ENCODE measurements at regions not wholly inside any gene's neighbourhood (a gene's known extent, or its start where the extent isn't known, plus 50 kb on each side); places are given as distances from the start of the nearest gene placed in this dataset.

DNA sequence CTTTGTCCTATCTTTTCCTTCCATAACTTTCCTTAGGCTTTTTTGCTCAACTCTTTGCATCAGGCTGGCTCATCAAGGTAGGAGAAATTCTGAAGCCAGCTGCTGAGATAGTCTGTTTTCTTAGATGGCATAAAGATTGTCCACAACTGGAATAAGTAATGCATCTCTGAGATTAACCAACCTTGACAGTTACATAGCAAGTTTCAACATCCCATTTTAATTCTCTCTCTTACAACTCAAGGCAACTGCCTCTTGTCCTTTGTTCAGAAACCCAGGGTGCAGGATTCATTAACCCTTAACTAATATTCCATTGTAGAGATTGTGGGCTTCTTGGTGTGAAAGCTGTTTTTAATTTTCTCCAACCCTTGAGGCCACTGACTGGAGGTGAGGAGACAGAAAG, 239.2 kb downstream of the LACC1 start:
- DNase-seq (ENCODE audit: low read depth): no peak

DNA sequence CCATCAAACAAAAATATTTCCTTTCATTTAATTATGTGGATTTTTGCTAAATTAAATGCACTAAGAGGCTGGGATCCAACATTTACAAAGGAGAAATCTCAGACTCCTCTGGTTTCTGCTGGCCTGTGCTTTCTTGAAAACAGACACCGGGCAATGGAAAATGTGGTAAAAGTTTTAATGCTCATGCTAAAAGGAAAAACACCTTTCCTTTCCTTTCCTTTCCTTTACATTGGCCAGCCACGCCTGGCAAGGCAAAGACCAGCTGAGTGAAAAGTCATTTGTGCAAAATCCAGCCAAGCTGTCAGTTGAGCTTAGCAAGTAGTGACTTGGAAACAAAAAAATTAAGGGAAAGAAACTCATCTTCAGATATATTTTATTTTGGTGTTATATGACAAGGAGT, 240.3 kb downstream of the LACC1 start:
- no peak for DNase-seq (ENCODE audit: low read depth)

DNA sequence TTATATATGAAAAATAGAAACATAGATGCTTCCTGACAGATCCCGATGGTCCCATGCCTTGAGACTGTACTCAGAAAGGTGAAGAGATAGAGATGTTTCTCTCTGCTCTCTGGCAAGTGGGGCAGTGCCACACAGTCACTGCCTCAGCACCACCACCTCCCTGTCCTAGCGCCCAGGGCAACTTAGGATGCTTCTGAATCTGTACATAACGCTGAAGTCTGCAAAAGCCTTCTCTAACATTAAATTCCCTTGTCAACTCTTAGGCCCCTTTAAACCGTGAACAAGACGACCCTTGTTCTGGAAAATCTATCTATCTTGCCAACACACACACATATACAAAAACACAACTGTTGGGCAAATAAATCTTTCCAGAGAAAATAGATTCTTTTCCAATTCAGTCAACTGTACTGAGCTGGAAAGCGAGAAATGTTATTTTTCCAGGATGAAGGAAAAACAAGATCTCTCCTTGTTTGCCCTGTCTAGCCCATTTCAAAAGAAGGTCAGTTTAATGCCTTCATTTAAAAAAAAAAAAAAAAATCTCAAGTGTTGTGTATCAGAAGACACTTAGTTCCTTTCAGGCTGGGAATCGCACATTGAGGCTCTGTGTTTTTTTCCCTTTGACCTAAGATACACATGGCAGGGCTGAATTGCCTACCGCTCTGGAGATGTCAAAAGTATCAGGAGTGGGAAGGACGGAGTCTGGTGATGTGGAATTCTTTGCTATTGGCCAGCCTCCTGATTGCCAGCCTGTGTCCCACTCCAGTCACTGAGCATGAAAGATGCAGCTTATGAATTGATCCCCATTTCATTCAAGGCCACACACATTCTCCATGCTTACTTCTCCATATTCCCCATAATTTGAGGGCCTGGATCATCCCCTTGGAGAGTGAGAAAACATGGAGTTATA, 241.4 kb downstream of the LACC1 start:
- DNase-seq (ENCODE audit: low read depth): no peak

DNA sequence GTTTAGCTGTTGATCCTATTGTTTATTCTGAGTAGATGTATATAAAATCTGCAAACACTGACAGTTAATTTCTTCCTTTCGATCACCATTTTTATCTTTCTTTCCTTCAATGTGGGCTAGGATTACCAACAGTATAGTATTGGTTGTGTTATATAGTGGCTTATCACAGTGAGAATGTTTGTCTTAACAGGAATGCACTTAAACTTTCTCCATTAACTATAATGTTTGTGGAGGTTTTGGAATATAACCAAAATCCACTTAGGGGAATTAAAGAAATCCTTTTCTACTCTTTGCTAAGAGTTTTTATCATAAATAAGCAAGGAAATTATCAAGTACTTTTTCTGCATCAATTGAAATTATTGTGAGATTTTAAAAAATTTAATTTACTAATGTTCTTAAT, 244.6 kb downstream of the LACC1 start:
- no peak for DNase-seq (ENCODE audit: low read depth)

DNA sequence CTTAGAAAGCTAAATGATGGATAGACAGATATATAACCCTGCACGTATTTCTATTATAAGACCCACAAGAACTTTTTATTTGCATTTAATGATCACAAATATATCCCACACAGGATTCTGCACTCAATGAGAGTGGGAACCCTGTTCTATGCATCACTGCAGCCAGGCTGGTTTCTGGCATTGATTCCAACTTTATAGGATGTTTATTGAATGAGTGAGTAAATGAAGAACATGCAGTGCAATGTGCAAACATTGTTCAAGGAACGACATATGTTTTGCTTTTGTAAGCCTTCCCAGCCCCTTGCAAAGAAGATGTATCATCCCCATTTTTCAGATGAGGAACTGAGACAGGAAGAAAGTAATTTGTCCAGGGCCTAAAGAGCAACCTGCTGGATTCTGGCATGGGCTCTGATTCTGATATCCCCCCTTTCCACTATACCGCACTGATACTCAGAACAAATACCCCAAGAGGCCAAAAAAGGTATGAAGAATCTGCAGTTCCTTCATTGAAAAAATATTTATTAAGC, 246.3 kb downstream of the LACC1 start:
- no peak for DNase-seq (ENCODE audit: low read depth)

DNA sequence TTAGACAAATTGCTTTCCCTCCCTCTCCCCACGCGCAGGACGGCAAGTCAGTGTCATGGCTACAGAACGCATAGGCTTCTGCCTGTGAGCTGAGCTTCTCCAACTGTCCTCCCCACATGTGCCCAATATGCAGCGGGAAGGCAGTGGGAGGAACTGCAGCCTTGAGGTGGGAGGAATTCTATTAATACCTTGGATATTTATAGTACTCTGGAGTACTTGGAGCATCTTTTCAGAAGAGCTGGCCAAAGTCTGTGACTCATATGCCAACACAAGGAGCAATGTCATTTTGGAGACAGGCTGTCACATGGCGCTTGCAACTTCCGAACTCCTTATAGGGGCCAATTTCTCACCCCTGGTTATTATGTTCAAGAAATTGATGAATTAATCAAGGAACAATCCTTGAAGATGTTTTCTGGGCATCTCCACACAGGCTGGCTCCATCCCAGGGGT, 245.0 kb upstream of the SERP2 start:
- DNase-seq (ENCODE audit: low read depth): peak; percentile 90

DNA sequence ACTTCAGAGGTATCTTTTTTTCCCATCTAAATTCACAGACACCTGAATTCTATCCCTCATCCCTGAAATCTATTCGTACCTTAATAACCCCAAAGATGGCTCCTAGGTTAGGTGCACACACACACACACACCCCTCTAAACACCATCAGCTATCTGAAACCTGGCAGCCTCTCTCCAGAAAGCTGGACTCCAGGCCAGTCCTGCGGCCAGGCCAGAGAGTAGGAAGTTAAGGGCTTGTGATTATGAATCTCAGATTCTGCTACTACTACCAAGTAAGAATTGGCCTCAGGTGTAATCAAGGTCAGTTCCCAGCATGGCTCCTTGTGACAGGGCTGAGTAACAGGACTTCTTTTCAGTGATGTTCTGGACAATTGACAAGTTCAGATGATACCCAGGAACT, 244.2 kb upstream of the SERP2 start:
- DNase-seq (ENCODE audit: low read depth): no peak

DNA sequence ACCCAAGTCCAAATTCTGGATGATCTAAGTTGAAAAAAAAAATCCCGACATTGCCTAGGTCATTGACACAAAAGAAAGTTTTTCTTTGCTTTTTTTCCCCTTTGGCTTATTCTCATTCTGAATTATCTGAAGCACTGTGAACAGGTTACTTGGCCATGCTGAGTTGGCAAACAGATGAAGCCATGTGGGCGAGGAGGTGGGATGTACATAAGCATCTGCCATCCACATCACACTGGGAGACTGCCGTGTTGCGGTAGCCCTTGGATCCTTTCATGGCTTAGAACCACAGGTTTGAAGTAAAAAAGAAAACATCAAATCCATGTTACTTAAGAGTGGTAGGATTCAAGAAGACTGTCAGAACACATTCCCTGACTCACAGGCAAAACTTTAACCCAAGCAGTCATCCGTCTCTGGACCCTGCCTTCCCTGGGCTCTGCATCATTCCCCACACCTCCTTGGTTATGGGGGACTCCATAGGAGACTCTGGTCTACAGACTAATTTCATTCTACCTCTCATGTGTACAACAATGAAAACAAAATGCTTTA, 242.5 kb upstream of the SERP2 start:
- DNase-seq (ENCODE audit: low read depth): no peak

DNA sequence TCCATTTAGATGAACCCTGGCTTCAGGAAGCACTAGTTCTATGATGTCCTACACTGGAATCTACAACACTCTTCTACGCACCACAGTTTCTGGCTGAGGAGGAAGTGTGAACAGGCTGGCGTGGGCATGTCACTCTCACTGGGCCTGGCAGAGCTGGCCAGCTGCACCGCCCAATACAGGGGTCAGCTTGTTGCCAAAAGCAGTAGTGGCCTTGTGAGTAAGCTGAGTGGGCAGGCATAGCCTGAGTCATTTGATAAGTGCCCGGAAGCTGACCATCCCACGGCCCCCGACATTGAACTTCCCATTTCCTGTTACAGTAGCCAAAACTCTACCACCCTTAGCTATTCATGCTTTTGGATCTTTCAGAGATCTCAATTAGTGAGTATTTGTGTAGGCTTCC, 240.9 kb upstream of the SERP2 start:
- peak; percentile 89 for DNase-seq (ENCODE audit: low read depth)

DNA sequence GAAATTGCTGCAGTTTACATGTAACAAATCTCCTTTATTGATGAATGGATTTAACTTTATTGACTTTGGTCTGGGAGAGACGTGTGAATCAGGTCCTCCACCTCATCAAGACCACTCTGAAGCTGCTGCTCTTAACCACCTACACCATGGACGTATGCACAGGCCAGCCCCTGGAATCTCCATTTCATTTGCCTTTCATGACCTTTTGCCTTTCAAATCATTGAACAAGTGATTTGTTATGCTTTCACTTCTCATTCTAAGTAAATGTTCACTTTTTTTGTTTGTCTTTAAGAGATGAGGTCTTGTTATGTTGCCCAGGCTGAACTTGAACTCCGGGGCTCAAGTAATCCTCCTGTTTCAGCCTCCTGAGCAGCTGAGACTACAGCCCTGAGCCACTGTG, 240.0 kb upstream of the SERP2 start:
- no peak for DNase-seq (ENCODE audit: low read depth)

DNA sequence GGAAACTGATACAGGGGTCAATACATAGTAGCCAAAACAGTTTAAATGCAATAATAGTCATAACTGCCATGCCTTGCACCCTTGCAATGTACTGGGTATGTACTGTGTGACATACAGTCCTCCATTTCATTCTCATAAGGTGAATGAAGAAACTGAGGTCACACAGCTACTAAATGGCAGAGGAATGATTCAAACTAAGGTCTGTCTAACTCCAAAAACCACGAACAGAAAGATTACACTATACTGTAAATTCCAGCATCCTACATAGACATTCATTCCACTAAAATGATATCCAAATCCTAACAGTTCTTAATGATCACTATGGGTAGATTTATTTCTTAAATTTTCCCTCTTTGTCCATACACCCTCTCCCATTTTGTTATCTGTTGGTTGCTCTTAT, 238.1 kb upstream of the SERP2 start:
- no peak for DNase-seq (ENCODE audit: low read depth)

DNA sequence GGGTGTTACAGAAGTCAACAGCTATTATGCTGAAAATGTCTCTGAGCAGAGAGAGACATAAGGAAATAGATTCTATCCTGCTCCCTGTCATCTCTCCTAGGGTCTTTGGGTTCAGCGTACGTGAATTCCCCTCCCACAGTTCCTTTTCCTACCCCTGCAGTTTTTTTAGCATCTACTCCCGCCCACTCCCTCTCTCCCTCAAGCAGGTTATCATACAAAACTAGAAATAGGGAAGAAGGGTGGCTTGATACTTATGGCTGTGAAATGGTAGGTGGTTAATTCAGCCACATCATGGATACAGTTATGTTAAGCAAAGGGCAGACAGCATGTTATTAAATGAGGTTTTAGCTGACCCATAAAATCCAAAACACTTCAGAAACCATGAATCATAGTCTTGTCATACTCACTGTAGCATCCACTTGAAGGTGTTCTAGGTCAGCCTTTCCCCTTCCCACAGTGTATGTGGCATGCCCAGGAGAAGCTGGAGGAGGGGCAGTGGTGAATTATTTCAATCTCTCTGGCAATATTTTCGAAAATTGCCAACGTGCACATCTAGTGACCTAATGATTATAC, 236.8 kb upstream of the SERP2 start:
- no peak for DNase-seq (ENCODE audit: low read depth)

DNA sequence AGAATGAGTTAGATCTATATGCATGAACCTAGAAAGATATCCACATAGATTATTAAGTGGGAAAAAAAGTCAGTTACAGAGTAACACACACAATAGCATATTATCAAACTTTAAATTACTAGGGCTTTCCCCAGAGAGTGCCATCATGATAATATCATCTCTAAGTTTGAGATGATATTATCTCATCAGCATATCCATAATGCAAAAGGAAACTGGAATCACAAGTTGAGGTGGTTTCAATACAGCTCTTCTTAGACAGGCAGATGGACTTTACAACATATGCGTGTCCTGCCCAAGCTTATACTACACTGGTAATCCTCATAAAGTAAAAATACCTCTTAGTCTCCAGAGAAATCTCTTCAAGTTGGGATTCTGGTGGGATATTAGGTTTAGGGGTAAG, 236.2 kb upstream of the SERP2 start:
- no peak for DNase-seq (ENCODE audit: low read depth)

DNA sequence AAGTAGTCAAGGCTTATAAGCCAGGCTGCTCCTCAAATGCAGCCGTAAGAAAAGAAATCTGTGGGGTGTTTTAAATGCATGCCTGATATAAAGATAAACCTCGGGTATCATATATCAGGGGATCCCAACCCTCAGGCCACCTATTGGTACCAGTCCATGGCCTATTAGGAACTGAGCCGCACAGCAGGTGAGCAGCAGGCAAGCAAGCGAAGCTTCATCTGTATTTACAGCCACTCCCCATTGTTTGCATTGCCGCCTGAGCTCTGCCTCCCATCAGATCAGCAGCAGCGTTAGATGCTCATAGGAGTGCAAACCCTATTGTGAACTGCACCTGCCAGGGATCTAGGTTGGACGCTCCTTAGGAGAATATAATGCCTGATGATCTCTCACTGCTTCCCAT, 233.5 kb upstream of the SERP2 start:
- DNase-seq (ENCODE audit: low read depth): no peak

DNA sequence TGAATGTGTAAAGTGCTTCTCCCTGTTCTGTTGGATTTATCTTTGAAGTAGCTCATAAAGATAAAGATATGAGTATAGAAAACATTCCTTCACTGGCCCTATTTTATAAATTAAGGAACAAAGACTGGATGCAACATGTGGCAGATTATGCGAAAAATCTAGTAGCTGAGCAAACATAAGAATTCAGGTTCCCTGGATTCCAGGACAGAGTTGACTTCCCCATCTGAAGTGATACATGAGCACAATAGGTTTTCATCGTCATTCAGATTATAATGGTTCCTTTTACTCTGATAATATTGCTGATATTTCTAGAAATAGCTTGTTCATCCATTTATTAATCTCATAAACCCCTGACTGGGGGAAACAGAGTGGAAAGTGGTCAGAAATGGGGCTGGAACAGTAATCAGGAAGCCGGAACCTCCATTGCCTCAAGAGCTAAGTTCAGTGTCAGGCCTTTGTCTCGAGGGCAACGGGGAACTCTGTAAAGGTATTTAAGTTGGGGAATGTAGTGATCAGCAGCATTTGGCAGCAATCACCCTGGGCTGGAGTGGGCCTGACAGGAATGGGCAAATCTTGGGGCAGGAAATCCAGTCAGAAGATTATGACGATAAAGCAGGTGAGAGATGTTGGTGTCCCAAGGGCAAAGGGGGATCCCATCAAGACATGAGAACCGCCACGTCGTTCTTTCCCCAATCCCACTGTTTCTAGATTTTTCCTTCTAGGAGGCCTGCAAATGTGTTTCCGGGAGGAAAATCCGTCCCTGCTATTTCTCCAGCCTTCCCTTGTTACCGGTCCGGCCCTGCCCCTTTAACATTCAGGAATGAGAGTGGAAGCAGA, 232.5 kb upstream of the SERP2 start:
- DNase-seq (ENCODE audit: low read depth): no peak

DNA sequence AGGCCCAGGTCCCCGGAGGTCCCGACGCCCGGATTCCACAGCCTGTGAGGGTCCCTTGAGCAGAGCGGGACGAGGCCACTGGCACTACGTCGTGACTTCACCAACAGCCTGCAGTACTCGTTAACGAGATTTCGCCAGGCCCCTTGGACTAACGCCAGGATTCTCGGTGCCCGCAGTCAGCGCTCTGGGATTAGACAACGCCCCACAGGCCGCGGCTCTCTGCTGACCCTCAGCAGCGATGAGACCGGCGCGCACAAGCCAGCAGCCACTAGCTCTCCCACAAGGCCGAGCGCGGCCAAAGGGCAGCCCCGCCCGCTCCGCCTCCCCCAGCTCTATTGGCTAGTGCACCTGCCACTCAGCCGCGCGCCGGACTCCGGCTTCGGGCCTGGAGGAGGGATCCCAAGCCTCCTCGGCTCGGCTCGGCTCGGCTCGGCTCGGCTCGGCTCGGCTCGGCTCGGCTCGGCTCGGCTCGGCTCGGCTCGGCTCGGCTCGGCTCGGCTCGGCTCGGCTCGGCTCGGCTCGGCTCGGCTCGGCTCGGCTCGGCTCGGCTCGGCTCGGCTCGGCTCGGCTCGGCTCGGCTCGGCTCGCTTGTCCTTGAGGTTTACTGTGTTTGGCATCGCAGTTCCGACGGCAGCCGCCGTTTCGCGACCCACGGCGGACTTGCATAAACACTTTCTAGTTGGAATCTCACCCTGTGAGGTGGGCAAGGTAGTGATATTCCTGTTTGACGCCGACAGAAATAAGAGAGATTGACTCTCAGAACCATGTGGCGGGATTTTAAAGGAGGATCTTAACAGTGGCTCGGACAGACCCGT, 231.7 kb upstream of the SERP2 start:
- peak; percentile 98 for DNase-seq (ENCODE audit: low read depth)

DNA sequence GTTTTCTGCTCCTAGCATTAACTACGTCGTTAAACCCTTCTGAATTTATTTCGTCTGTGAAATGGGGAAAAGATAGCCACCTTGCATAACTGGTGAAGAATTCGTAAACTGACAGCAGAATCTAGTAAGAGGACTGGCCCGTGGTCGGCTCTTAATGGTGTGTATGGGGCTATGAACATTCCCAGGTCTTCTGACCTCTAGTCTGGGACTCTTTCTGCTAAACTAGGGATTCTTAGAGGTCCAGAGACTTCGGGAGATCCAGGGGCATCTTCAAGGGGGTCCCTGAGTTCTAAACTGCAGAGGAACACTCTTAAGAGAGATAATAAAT, 231.1 kb upstream of the SERP2 start:
- no peak for DNase-seq (ENCODE audit: low read depth)

DNA sequence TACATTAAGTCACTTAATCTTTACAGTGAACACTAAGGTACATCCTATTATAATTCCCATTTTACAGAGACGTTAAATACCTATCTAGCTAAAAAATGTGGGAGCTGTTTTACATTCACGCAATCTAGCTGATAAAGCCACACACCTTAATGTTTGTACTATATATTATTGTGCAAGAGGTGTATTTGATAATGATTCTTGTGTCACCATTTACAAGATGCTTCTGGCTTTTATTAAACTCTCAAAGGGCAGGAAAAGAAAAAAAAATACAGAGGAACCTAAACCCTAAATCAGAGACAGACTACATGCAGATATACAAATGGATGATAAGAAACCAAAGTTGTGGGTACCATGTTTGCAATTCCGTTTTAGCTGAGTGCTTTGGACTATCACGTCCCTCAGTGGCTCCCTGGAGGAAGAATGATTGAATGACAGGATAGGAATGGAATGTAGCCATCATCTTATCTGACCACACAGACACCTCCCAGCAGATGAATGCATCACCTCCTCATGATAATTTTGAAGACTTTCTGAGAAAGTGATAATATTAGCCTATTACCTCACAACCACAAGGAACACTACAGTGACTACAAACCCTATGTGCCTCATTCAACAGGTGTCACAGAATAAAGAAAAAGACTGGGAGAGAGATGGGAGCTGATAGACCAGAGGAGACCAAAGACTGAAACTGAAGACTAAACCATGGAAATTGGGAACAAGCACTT, 230.5 kb upstream of the SERP2 start:
- DNase-seq (ENCODE audit: low read depth): peak; percentile 88

DNA sequence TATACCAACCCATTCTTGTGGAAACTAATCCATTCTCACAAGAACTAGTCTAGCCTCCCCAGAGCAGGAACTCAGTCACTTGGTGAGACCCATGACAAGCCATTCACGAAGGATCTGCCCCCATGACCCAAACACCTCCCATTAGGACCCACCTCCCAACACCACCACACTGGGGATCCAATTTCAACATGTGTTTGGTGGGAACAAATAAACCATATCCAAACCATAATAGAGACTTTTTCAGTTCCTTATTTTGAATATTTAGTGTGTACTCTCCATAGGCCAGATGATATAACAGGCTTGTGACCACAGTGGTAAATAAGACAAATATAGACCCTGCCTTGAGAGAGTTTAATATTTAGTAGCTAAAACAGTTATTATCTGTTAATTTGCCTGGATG, 227.5 kb upstream of the SERP2 start:
- no peak for DNase-seq (ENCODE audit: low read depth)

DNA sequence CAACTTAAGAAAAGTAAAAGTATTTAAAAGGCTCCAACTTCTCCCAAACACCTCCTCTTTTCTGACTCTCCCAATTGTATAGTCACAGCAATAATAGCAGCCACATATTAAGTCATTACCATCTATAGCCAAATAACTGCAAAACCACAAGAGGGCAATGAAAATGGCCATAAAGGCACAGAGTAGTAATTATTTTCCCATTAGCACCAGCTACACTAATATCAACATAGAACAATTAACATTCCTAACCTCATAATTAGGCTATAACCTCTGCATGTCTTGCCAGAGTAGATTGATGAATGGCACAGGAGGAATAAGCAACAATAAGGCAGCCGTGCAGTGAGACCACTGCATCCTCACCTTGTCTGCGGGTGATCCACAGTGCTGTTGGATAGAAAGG, 226.4 kb upstream of the SERP2 start:
- no peak for DNase-seq (ENCODE audit: low read depth)
